ENCODE measurements at regions not wholly inside any gene's neighbourhood (a gene's known extent, or its start where the extent isn't known, plus 50 kb on each side); places are given as distances from the start of the nearest gene placed in this dataset.

DNA sequence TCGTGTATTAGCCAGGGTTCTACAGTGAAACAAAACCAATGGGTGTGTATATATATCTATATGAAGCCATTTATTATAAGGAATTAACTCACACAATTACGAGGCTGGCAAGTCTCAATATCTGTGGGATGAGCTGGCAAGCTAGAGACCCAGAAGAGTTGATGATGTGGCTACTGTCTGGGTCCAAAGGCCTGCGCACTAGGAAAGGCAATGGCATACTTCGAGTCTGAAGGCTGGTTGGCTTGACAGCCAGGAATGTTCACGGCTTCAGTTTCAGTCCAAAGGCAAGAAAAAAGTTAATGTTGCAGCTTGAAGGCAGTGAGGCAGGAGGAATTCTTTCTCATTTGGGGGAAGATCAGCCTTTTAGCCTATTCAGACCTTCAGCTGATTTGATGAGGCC lies 893.3 kb upstream of the LRFN5 start:
- Histone ChIP-seq H3K27ac (no peak overlapping the region), H3K4me1 (no peaks in the 10 kb centered on the region), H3K4me3 (no peak overlapping the region), H3K27me3 (no peaks in the 10 kb centered on the region), H3K9me3 (peaks cover 0 to 13% (median 0%) of the 10 kb centered on the region in 4 donors), H3K36me3 (no peaks in the 10 kb centered on the region)
- no peak for DNase-seq (ENCODE audit: low spot score in 2 of 2)
- TF ChIP-seq, protein P1, sequence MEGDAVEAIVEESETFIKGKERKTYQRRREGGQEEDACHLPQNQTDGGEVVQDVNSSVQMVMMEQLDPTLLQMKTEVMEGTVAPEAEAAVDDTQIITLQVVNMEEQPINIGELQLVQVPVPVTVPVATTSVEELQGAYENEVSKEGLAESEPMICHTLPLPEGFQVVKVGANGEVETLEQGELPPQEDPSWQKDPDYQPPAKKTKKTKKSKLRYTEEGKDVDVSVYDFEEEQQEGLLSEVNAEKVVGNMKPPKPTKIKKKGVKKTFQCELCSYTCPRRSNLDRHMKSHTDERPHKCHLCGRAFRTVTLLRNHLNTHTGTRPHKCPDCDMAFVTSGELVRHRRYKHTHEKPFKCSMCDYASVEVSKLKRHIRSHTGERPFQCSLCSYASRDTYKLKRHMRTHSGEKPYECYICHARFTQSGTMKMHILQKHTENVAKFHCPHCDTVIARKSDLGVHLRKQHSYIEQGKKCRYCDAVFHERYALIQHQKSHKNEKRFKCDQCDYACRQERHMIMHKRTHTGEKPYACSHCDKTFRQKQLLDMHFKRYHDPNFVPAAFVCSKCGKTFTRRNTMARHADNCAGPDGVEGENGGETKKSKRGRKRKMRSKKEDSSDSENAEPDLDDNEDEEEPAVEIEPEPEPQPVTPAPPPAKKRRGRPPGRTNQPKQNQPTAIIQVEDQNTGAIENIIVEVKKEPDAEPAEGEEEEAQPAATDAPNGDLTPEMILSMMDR (IDR thresholded peaks at IDR 0.05) = no peak
- TF ChIP-seq POLR2A (IDR thresholded peaks at IDR 0.05) (no peak), EP300 (IDR thresholded peaks at IDR 0.05) (no peak)
- 69 to 81% methylated on average over 5 of the region's 5 CpGs for WGBS, 2 donors

DNA sequence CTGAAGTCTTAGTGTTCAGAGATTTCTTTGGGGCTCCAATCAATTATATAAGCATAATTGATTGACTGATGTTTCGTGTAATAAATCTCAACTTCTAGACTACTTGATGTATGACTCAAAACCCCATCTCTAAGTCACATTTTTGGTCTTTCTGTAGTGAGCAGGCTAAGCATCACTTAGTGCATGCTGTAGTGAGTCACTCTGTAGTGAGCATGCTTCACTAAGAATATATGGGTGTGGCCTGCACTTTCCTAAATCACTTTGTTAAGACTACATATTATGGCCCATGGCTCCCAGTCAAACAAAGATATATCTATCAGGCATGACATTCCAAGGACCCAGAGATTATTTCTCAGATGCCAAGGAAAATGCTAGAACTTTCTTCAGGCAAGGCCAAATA lies 909.4 kb upstream of the LRFN5 start:
- Histone ChIP-seq H3K36me3 (no peaks in the 10 kb centered on the region), H3K4me1 (no peaks in the 10 kb centered on the region), H3K27me3 (no peaks in the 10 kb centered on the region), H3K9me3 (no peaks in the 10 kb centered on the region), H3K27ac (no peak overlapping the region), H3K4me3 (no peak overlapping the region)
- no peak for DNase-seq (ENCODE audit: low spot score in 2 of 2)
- 82 to 83% methylated on average over 1 of the region's 1 CpG for WGBS, 2 donors
- TF ChIP-seq EP300 (IDR thresholded peaks at IDR 0.05) (no peak), POLR2A (IDR thresholded peaks at IDR 0.05) (no peak)
- TF ChIP-seq, protein P1 (IDR thresholded peaks at IDR 0.05) = no peak

DNA sequence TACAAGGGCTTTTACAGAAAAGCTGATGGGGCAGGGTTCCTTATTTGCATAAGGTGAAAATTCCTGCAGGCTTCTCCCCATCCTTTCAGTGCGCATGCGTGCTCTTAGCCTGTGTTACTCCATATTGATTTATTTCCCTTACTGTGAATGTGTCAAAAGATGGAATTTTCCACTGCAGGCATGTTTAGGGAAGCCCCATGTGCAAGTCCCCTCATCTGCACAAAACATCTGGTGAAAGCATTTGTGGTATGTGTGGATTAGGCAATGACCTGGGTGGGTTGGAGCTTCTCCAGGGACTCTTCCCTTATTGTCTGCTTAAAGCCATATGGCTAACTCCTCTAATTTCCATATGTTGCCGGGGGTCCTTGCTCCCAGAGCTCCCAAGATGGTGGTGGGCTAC lies 912.7 kb upstream of the LRFN5 start:
- Histone ChIP-seq H3K4me3 (no peak overlapping the region), H3K36me3 (no peaks in the 10 kb centered on the region), H3K9me3 (no peaks in the 10 kb centered on the region), H3K4me1 (no peaks in the 10 kb centered on the region), H3K27me3 (no peaks in the 10 kb centered on the region), H3K27ac (no peak overlapping the region)
- TF ChIP-seq EP300 (IDR thresholded peaks at IDR 0.05) (no peak), POLR2A (IDR thresholded peaks at IDR 0.05) (no peak)
- TF ChIP-seq, protein P1 (IDR thresholded peaks at IDR 0.05) = no peak
- WGBS, 2 donors = 74 to 86% methylated on average over 3 of the region's 3 CpGs
- DNase-seq (ENCODE audit: low spot score in 2 of 2) = no peak

DNA sequence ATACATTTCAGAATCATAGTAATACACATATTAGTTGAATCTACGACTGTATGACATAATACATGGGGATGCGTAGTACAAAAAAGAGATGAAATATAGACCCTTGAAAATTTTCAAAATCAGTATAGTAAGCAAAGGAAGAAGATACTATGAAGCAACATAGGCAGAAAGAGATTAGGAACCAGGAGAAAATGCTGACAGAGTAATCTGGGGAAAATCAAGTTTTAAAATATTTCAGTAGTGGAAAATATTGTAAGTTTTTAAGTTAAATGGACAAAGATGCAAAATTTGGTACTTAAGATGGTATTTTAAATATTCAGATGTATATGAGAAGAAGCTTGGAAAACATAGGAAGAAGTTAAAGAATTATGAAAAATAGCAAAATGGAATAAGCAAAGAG lies 915.6 kb upstream of the LRFN5 start:
- TF ChIP-seq EP300 (IDR thresholded peaks at IDR 0.05) = no peak
- TF ChIP-seq, protein P1 (IDR thresholded peaks at IDR 0.05) = no peak
- Histone ChIP-seq H3K27me3 (no peaks in the 10 kb centered on the region), H3K4me1 (no peaks in the 10 kb centered on the region), H3K27ac (no peak overlapping the region), H3K36me3 (no peaks in the 10 kb centered on the region), H3K9me3 (no peaks in the 10 kb centered on the region), H3K4me3 (no peak overlapping the region)
- no peak for DNase-seq (ENCODE audit: low spot score in 2 of 2)
- 90 to 96% methylated on average over 2 of the region's 2 CpGs for WGBS, 2 donors

DNA sequence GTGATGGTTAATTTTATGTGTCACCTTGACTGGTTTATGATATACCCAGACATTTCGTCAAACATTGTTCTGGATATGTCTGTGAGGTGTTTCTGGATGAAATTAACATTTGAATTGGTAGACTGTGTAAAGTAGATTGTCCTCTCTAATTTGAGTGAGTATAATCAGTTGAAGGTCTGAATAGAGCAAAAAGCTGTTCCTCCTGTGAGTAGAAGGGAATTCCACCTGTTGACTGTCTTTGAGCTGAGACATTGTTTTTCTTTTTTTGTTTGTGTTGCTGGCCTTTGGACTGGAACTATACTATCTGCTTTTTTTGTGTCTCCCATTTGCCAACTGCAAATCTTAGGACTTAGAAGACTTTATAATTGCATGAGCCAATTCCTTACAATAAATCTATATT lies 920.9 kb upstream of the LRFN5 start:
- Histone ChIP-seq H3K27ac (no peak overlapping the region), H3K27me3 (no peaks in the 10 kb centered on the region), H3K36me3 (no peaks in the 10 kb centered on the region), H3K4me1 (no peaks in the 10 kb centered on the region), H3K4me3 (no peak overlapping the region), H3K9me3 (no peaks in the 10 kb centered on the region)
- no peak for DNase-seq (ENCODE audit: low spot score in 2 of 2)
- TF ChIP-seq EP300 (IDR thresholded peaks at IDR 0.05) (no peak), POLR2A (IDR thresholded peaks at IDR 0.05) (no peak)
- TF ChIP-seq, protein P1 (IDR thresholded peaks at IDR 0.05) = no peak
- 91 to 94% methylated on average over 1 of the region's 1 CpG for WGBS, 2 donors
